Nephron progenitor cell (in vitro differentiated cells): ENCODE measurements at regions not wholly inside any gene's neighbourhood (a gene's known extent, or its start where the extent isn't known, plus 50 kb on each side); places are given as distances from the start of the nearest gene placed in this dataset.
"Not testable (repeated sequence)": the region's sequence is repeated elsewhere in the genome, so short reads cannot be mapped to it uniquely, and the experiment has no call there.

Source experiments
- DNase-seq: peaks from one replicate; pipeline ENCODE4 v3.0.0; 2021
- H3K27ac Mint-ChIP-seq: 2 replicates; pipeline ENCODE4 v1.8.0; 2021; ENCODE audit warnings: mild to moderate bottlenecking, moderate library complexity, mixed read lengths
- H3K27me3 Mint-ChIP-seq: 2 replicates; pipeline ENCODE4 v1.8.0; 2021; ENCODE audit warnings: mild to moderate bottlenecking, low read depth, mixed read lengths; ENCODE audit not compliant: poor library complexity
- H3K36me3 Mint-ChIP-seq: 2 replicates; pipeline ENCODE4 v1.8.0; 2021; ENCODE audit warnings: low read depth, mixed read lengths
- H3K4me1 Mint-ChIP-seq: 2 replicates; pipeline ENCODE4 v1.8.0; 2021; ENCODE audit warnings: mixed read lengths
- H3K4me3 Mint-ChIP-seq: 2 replicates; pipeline ENCODE4 v1.8.0; 2021; ENCODE audit warnings: mild to moderate bottlenecking, moderate library complexity, mixed read lengths
- H3K9me3 Mint-ChIP-seq: 2 replicates; pipeline ENCODE4 v1.8.0; 2021; ENCODE audit warnings: mild to moderate bottlenecking, moderate library complexity, mixed read lengths
- CTCF ChIP-seq: fragments of 200-600 bp; sonication (generic); IDR thresholded peaks from 2 replicates; pipeline ENCODE4 v1.5.0; 2021; ENCODE audit warnings: antibody characterized with exemption

- peaks cover 19% of the 10 kb centered on the region for H3K9me3 Mint-ChIP-seq
- peaks cover 10% of the 10 kb centered on the region for H3K36me3 Mint-ChIP-seq
- H3K27me3 Mint-ChIP-seq, result peaks cover 9% of the 10 kb centered on the region
- no peak overlapping the region for H3K4me3 Mint-ChIP-seq
- TF ChIP-seq CTCF, result no peak
- DNase-seq, result no peak
- H3K4me1 Mint-ChIP-seq, result peaks cover 9% of the 10 kb centered on the region
- no peak overlapping the region for H3K27ac Mint-ChIP-seq
These were observed 301.4 kb upstream of the CDYL start for GRCh38 chr6:4474810-4475209.

- no peak for TF ChIP-seq CTCF
- H3K27me3 Mint-ChIP-seq, result peaks cover 3% of the 10 kb centered on the region
- DNase-seq, result no peak
- no peak overlapping the region for H3K27ac Mint-ChIP-seq
- H3K9me3 Mint-ChIP-seq, result peaks cover 24% of the 10 kb centered on the region
- H3K4me3 Mint-ChIP-seq, result no peak overlapping the region
- peaks cover 9% of the 10 kb centered on the region for H3K4me1 Mint-ChIP-seq
- H3K36me3 Mint-ChIP-seq, result peaks cover 13% of the 10 kb centered on the region
These were observed 303.1 kb upstream of the CDYL start for GRCh38 chr6:4472969-4473642.

- H3K4me1 Mint-ChIP-seq, result peaks cover 11% of the 10 kb centered on the region
- H3K27ac Mint-ChIP-seq, result peak overlapping the region; percentile 47
- DNase-seq, result no peak
- TF ChIP-seq CTCF, result no peak
- peaks cover 3% of the 10 kb centered on the region for H3K27me3 Mint-ChIP-seq
- H3K4me3 Mint-ChIP-seq, result no peak overlapping the region
- peaks cover 24% of the 10 kb centered on the region for H3K9me3 Mint-ChIP-seq
- H3K36me3 Mint-ChIP-seq, result peaks cover 13% of the 10 kb centered on the region
These were observed 304.0 kb upstream of the CDYL start for GRCh38 chr6:4472222-4472621.

- peaks cover 24% of the 10 kb centered on the region for H3K9me3 Mint-ChIP-seq
- not testable (repeated sequence) for DNase-seq, H3K4me3 Mint-ChIP-seq, H3K27me3 Mint-ChIP-seq, H3K27ac Mint-ChIP-seq
- H3K36me3 Mint-ChIP-seq, result peaks cover 13% of the 10 kb centered on the region
- H3K4me1 Mint-ChIP-seq, result peaks cover 19% of the 10 kb centered on the region
These were observed 304.7 kb upstream of the CDYL start for GRCh38 chr6:4471515-4471914.

GRCh38 chr6:4470698-4471210, 305.4 kb upstream of the CDYL start:
- Mint-ChIP-seq H3K27me3 (peaks cover 1% of the 10 kb centered on the region), H3K27ac (no peak overlapping the region), H3K4me3 (no peak overlapping the region), H3K36me3 (peaks cover 13% of the 10 kb centered on the region), H3K9me3 (peaks cover 24% of the 10 kb centered on the region), H3K4me1 (peaks cover 24% of the 10 kb centered on the region)
- TF ChIP-seq CTCF, result no peak
- DNase-seq, result no peak

- TF ChIP-seq CTCF, result no peak
- peaks cover 4% of the 10 kb centered on the region for H3K27me3 Mint-ChIP-seq
These were observed 309.3 kb upstream of the CDYL start for GRCh38 chr6:4466769-4467480.

More at GRCh38 chr6:4466769-4467480, 309.3 kb upstream of the CDYL start:
- H3K4me1 Mint-ChIP-seq, result peaks cover 18% of the 10 kb centered on the region
- no peak overlapping the region for H3K27ac Mint-ChIP-seq
- no peak for DNase-seq
- peaks cover 22% of the 10 kb centered on the region for H3K9me3 Mint-ChIP-seq
- H3K4me3 Mint-ChIP-seq, result no peak overlapping the region
- H3K36me3 Mint-ChIP-seq, result peaks cover 13% of the 10 kb centered on the region
